OCI-LY7 (cell line): ENCODE measurements at regions not wholly inside any gene's neighbourhood (a gene's known extent, or its start where the extent isn't known, plus 50 kb on each side); places are given as distances from the start of the nearest gene placed in this dataset.

Experiments
- BruUV-seq: library from RNA; stranded (reverse); fragments of 400-500 nt; replicated peaks from 2 replicates; lab custom pipeline; 2021; lab: Mats Ljungman, UMichigan
- CTCF ChIA-PET: fragments of 300-600 bp; sonication (Branson Sonifier 250); formaldehyde crosslinking; loops from one replicate; lab custom pipeline; 2022; ENCODE audit warnings: antibody characterized with exemption; ENCODE audit not compliant: unreplicated experiment; lab: Charles Lee
- POLR2A ChIA-PET: fragments of 300-600 bp; sonication (Branson Sonifier 250); formaldehyde crosslinking; loops from one replicate; lab custom pipeline; 2022; ENCODE audit warnings: antibody characterized with exemption; lab: Charles Lee
- DNase-seq: peaks from one replicate; pipeline ENCODE4 v3.0.0-alpha.2; 2015; ENCODE audit warnings: low spot score
- H2AFZ ChIP-seq: fragments of 200-600 bp; sonication (generic), shearing (Covaris generic); 2 replicates; pipeline ENCODE4 v1.6.1; 2014; ENCODE audit warnings: mild to moderate bottlenecking, antibody characterized with exemption, low read length, moderate library complexity
- H3K27ac ChIP-seq: fragments of 200-600 bp; sonication (generic); 2 replicates; pipeline ENCODE4 v1.5.1; 2014; ENCODE audit warnings: mixed run types, low read depth, mild to moderate bottlenecking, moderate library complexity, low read length, inconsistent platforms; ENCODE audit not compliant: poor library complexity, severe bottlenecking
- H3K36me3 ChIP-seq: fragments of 200-600 bp; sonication (generic); 2 replicates; pipeline ENCODE4 v1.6.1; 2014; ENCODE audit warnings: mild to moderate bottlenecking, antibody characterized with exemption, low read length, moderate library complexity, mixed read lengths; ENCODE audit not compliant: insufficient read depth
- H3K4me1 ChIP-seq: fragments of 200-600 bp; sonication (generic); 2 replicates; pipeline ENCODE4 v1.5.1; 2014; ENCODE audit warnings: mild to moderate bottlenecking, low read length; ENCODE audit not compliant: insufficient read depth, poor library complexity, severe bottlenecking
- H3K4me2 ChIP-seq: fragments of 200-600 bp; sonication (generic); 2 replicates; pipeline ENCODE4 v1.6.1; 2014; ENCODE audit warnings: mild to moderate bottlenecking, low read length
- H3K4me3 ChIP-seq: fragments of 200-600 bp; sonication (generic); 2 replicates; pipeline ENCODE4 v1.5.1; 2014; ENCODE audit warnings: mild to moderate bottlenecking, low read depth, low read length; ENCODE audit not compliant: poor library complexity, severe bottlenecking
- H3K79me2 ChIP-seq: fragments of 200-600 bp; sonication (generic); 2 replicates; pipeline ENCODE4 v1.6.1; 2016; ENCODE audit warnings: low read depth, mild to moderate bottlenecking, low read length, moderate library complexity, mixed read lengths; ENCODE audit not compliant: insufficient read depth
- H3K9me2 ChIP-seq: fragments of 200-600 bp; sonication (generic); 2 replicates; pipeline ENCODE4 v1.6.1; 2016; ENCODE audit warnings: mild to moderate bottlenecking, low read length, mixed read lengths; ENCODE audit not compliant: insufficient read depth
- H3K9me3 ChIP-seq: fragments of 200-600 bp; sonication (generic); 2 replicates; pipeline ENCODE4 v1.6.1; 2014; ENCODE audit warnings: mild to moderate bottlenecking, mixed run types, low read length, mixed read lengths
- H4K20me1 ChIP-seq: fragments of 200-600 bp; sonication (generic); 2 replicates; pipeline ENCODE4 v1.6.1; 2014; ENCODE audit warnings: mild to moderate bottlenecking, antibody characterized with exemption, low read length, moderate library complexity, mixed read lengths; ENCODE audit not compliant: insufficient read depth
- EZH2phosphoT487 ChIP-seq: fragments of 200-600 bp; sonication (generic); IDR thresholded peaks from 2 replicates; pipeline ENCODE4 v1.6.1; 2018; ENCODE audit warnings: low read depth, borderline replicate concordance, mild to moderate bottlenecking, mixed run types, antibody characterized with exemption, low read length, moderate library complexity, mixed read lengths
- intact Hi-C: fragments of 100-400 bp; cut with micrococcal nuclease; formaldehyde crosslinking; loops from one replicate; pipeline ENCODE4 v1.10.0; 2022; ENCODE audit not compliant: unreplicated experiment
- TF ChIP-seq, protein P1 (sequence below): fragments of 200-600 bp; sonication (generic); conservative IDR thresholded peaks from 2 replicates; pipeline ENCODE4 v1.5.1; 2014; ENCODE audit warnings: mild to moderate bottlenecking, antibody characterized with exemption, low read length, moderate library complexity, mixed read lengths

- Histone ChIP-seq H4K20me1 (no peaks in the 10 kb centered on the region), H3K4me2 (no peak overlapping the region), H3K36me3 (no peaks in the 10 kb centered on the region), H3K9me3 (no peaks in the 10 kb centered on the region), H3K79me2 (no peaks in the 10 kb centered on the region), H3K4me3 (no peak overlapping the region), H3K4me1 (no peaks in the 10 kb centered on the region), H3K27ac (no peak overlapping the region), H2AFZ (no peak overlapping the region), H3K9me2 (no peaks in the 10 kb centered on the region)
- no peak for DNase-seq
- TF ChIP-seq EZH2phosphoT487 = no peak
- TF ChIP-seq, protein P1, sequence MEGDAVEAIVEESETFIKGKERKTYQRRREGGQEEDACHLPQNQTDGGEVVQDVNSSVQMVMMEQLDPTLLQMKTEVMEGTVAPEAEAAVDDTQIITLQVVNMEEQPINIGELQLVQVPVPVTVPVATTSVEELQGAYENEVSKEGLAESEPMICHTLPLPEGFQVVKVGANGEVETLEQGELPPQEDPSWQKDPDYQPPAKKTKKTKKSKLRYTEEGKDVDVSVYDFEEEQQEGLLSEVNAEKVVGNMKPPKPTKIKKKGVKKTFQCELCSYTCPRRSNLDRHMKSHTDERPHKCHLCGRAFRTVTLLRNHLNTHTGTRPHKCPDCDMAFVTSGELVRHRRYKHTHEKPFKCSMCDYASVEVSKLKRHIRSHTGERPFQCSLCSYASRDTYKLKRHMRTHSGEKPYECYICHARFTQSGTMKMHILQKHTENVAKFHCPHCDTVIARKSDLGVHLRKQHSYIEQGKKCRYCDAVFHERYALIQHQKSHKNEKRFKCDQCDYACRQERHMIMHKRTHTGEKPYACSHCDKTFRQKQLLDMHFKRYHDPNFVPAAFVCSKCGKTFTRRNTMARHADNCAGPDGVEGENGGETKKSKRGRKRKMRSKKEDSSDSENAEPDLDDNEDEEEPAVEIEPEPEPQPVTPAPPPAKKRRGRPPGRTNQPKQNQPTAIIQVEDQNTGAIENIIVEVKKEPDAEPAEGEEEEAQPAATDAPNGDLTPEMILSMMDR = no peak
- BruUV-seq = no TSS peak
- intact Hi-C loops = no loop called here
- POLR2A ChIA-PET = no interaction called here
- CTCF ChIA-PET = no interaction called here
Measured at GRCh38 chr12:84572196-84572595, 340.4 kb downstream of the SLC6A15 start.

DNA sequence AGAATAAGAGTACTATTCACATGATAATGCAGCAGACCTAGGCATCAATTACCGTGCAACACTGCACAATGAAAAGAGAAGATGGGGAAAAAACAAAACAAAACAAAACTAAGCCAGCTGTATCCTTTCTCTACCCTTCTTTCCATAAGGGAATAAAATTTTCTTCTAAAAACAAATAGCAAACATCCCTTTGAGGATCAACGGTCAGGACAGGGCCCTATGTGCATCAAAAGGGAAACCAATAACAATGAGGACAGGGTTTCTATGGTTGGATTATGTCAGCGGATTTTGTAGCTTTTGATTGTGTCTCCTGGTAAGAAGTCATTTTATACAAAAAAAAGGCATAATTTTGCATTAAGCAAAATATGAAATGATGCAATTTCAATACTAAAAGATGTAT is 350.3 kb downstream of the SLC6A15 start:
- H3K9me3 ChIP-seq = no peaks in the 10 kb centered on the region
- H3K9me2 ChIP-seq = no peaks in the 10 kb centered on the region
- H3K4me2 ChIP-seq = no peak overlapping the region
- H3K36me3 ChIP-seq = no peaks in the 10 kb centered on the region
- H3K4me1 ChIP-seq = no peaks in the 10 kb centered on the region
- no peak overlapping the region for H2AFZ ChIP-seq
- TF ChIP-seq, protein P1 = no peak
- no peak for TF ChIP-seq EZH2phosphoT487
- no peak overlapping the region for H3K27ac ChIP-seq
- POLR2A ChIA-PET = no interaction called here
- intact Hi-C loops = no loop called here
- DNase-seq = no peak
- H3K4me3 ChIP-seq = no peak overlapping the region
- no TSS peak for BruUV-seq
- no peaks in the 10 kb centered on the region for H4K20me1 ChIP-seq
- no peaks in the 10 kb centered on the region for H3K79me2 ChIP-seq
- CTCF ChIA-PET = no interaction called here

- intact Hi-C loops = no loop called here
- H4K20me1 ChIP-seq = no peaks in the 10 kb centered on the region
- POLR2A ChIA-PET = no interaction called here
- H3K36me3 ChIP-seq = no peaks in the 10 kb centered on the region
- CTCF ChIA-PET = no interaction called here
- H2AFZ ChIP-seq = no peak overlapping the region
- no peak overlapping the region for H3K27ac ChIP-seq
- no peaks in the 10 kb centered on the region for H3K9me2 ChIP-seq
- DNase-seq = no peak
- no peaks in the 10 kb centered on the region for H3K9me3 ChIP-seq
- H3K4me1 ChIP-seq = no peaks in the 10 kb centered on the region
- TF ChIP-seq, protein P1 = no peak
- TF ChIP-seq EZH2phosphoT487 = no peak
- H3K4me2 ChIP-seq = no peak overlapping the region
- H3K79me2 ChIP-seq = no peaks in the 10 kb centered on the region
- no peak overlapping the region for H3K4me3 ChIP-seq
- no TSS peak for BruUV-seq
Measured at GRCh38 chr12:84561351-84561750, 351.2 kb downstream of the SLC6A15 start.
